Fibroblast of skin of left biceps (primary cell): ENCODE measurements at regions not wholly inside any gene's neighbourhood (a gene's known extent, or its start where the extent isn't known, plus 50 kb on each side); places are given as distances from the start of the nearest gene placed in this dataset.
"Not testable (repeated sequence)": the region's sequence is repeated elsewhere in the genome, so short reads cannot be mapped to it uniquely, and the experiment has no call there.

Experiments
- DNase-seq, 2 experiments: peaks; one replicate each; pipeline ENCODE4 v3.0.0-alpha.2; 2013; ENCODE audit warnings: low read depth in 2 of 2

DNA sequence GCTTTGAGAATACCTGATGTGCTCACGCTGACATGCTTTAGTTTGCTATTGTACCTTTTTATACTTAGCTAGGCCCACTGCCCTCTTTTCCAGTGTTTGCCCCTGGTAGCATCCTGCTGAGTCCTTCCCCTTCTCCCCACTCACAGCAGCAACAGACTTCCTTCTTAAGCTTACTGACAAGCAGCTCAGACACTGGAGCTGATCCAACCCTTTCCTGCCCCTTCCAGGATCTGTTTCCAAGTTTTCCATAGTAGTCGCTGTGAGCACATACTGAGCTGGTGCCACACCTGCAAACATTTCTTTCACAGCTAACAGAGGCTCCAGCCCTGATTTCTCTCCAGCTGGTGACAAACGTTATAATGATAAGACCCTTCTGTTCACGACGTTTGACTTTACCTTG lies 991.4 kb upstream of the CELF4 start:
- no peak for DNase-seq

DNA sequence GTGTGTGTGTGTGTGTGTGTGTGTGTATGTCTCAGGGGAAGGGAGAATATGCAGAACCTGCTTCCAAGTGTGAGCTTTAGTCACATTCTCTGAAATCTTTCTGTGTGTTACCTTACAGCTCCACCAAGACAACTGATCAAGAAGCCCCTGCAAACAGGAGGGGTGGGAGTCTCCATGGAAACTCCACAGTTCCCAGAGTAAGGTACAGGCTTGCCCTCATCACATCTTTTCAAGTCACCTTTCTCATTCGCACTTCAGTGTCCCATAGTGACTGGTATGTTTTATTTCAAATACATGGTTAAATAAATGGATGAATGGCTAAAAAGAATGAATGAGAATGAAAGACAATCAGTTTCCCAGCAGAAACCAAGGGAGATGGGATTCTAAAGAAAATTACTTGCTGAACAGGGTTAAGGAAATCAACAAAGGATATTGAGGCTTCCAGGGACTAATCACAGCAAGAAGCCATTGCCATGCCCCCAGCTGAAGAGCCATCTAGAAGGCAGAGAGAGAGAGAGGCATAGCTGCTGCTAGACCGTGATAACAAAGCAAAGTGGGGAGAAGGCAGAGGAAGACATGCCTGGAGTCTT lies 987.2 kb upstream of the CELF4 start:
- no peak for DNase-seq

DNA sequence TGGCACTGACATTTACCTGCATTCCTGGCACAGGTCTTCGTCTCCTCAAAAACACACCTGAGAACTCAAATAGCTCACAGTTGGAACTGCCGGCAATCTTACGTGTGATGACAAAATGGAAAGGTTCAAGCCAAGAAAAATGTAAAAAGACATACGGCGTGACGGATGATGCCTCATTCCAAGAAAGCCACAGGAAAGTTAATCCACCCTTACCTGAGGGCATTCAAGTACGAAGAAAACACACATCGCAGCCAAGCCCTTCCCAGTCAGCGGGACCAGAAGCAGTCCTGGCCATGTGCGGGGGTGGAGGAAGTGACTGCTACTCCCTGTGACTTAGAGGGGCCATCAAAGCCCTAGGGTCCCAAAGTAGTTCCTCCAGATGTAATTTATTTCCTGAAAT lies 986.3 kb upstream of the CELF4 start:
- no peak for DNase-seq

- DNase-seq: no peak
These were observed 979.5 kb upstream of the CELF4 start for GRCh38 chr18:38545071-38545470.

GRCh38 chr18:38539856-38540255 lies 974.3 kb upstream of the CELF4 start:
- DNase-seq: no peak

GRCh38 chr18:38539371-38539770 lies 973.8 kb upstream of the CELF4 start:
- DNase-seq: no peak

- DNase-seq: no peak
These were observed 968.5 kb upstream of the CELF4 start for GRCh38 chr18:38534073-38534472.

DNA sequence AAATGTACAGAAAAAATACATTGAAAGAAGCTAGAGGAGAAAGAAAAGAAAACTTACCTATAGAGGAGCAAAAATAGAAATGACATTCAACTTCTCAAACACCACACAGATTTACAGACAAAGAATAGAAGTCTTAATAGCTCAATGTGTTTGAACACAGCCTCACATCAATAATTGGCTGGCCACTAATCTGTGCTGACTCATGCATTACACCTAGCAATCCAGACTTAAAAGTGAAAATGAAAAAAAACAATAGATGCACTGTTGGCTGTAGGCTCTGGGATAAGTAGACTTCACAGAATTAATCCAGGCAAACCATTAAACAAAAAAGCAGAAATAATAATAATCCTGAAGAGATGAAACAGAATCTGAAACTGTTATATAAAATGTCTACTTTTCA lies 961.3 kb upstream of the CELF4 start:
- DNase-seq: no peak

DNA sequence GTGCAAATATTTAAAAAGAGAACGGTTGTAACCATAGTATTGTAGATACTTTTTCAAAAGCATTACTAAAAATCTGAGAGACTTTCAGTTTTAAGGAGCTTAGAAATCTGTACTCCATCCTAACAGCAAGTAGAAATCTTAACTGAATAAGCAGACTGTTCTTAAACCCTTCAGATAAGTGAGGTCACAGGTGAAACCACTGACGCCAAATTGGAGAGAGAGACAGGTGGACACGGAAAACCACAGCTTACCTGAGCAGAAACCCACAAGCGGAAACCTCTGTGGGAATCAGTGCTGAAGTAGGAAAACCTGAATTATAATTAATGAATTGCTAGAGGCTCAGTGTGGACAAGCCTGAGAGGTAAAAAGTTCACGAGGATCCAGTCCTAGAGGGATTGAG lies 959.4 kb upstream of the CELF4 start:
- DNase-seq: no peak

DNA sequence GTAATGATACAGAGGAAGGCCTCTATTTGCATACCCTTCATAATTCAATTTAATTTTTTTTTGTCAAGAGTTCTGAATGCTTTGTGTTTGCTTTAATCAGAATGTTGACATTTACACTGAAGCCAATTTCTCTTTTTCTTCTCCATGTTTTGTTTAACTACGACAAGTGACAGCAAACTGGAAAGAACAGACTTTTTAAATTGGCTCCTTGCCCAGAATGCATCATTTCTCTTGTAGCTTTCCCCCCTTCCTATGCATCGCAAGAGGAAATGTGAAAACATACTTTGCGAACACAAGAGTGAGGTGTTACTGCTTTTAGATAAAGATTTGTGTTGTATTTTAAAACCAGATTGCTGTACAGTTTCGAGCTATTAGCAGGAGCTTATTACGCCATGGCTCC lies 955.2 kb upstream of the CELF4 start:
- DNase-seq: no peak

DNA sequence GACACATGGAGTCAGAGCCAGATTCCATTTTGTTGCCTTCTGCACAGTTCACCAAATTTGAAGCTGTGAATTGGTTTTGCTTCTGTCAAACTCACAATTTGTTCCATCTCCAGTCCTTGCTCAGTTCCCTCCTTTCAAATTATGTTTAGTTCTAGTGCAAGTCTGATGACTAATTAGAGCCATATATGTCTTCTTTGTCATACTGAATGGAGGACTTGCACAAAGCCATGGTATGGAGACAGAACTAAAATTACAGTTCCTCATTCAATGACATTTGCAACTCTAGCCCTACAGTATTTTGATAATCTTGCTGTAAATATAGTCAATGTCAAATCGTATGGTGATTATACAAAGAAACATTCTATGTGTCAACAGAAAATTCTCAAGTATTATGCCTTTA lies 936.9 kb upstream of the CELF4 start:
- DNase-seq: no peak

DNA sequence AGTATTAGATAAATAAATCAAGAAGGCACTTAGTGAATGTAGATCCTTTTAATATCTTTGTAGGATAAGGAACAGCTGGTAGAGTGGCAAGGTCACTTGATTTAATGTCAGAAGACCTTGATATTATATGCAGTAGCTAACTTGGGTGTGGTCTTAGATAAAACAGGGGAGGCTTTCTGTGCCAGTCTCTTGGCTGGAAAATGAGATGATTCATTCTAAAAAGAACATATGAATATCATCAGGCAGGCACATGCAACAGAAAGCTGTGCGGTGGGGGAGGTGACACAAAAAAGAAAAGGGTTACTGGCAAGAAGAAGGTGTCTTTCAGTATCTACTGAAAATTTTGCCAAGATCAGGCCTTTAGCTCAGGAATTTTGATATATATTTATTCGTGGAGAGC lies 931.7 kb upstream of the CELF4 start:
- no peak for DNase-seq

GRCh38 chr18:38496222-38496793 lies 930.7 kb upstream of the CELF4 start:
- DNase-seq: no peak

DNA sequence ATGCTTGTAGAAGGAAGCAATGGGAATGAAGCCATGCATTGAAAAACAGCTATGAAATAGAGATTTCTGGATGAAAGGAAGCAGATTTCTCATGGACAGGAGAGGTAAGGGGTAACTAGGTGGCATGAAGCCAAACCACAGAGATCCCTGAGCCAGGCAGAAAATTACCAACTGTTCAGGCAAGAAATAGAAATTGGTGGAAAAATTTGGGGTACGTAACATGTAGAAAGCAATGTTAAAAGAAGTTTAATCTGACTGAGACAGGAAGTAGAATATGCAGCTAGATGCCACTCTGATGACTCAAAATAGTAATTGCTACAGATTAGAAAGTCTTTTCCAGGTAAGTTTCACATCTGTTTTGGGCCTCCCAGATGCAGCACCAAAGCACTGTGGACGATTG lies 928.5 kb upstream of the CELF4 start:
- no peak for DNase-seq

DNA sequence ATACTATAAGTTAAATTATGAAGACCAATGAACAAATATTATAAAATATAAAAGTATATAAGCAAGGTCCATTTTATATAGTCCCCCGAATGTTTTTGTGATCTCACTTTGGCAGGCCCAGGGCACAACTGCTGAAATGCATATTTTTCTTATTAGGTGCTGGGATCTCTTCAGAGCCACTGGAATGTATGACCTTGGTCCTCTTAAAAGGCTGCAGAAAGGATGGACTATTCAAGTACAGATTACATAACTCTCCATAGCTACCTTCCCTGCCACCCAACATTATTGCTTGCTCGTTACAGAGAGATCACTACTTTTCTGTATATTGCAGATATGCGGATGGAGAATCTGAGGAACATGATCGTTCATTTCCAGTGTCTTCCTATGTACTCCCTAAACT lies 925.6 kb upstream of the CELF4 start:
- DNase-seq: no peak

GRCh38 chr18:38489721-38490120 lies 924.1 kb upstream of the CELF4 start:
- not testable (repeated sequence) for DNase-seq

DNA sequence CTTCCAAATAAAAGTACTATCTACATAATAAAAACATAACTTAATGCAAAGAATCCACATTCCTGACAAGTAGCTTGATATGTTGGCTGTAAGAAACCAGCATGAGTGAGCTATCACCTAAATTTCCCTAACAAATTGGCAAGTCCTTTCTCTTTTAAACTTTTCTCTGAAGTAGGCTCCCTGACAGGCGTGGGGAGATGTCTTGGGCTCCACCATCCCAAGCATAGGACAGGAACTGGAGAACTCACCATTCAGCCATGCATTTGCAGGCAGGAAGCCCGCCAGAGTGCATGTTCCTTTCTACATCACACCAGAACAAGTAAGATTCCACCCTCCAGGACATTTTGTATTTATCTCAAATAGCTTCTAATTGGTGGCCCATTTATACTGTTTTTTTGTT lies 921.9 kb upstream of the CELF4 start:
- DNase-seq: no peak

DNA sequence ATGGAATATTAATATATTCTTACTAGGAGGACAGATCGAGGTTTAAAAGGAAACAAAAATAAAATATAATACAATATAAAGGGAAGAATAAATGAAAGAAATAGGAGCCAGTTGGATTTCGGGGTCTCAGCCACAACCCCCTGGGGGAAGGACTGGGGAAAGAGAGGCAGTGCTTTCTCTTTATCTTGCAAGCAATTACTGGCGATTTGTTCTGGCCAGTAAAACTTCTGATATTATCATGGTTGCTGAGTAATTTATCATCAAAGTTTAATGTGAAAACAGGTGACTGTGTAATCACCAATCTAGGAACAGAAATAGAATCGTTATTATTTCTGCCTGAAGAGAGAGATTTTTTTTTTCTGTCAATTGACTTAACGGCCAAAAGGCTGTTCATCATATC lies 917.7 kb upstream of the CELF4 start:
- no peak for DNase-seq

- no peak for DNase-seq
These were observed 916.0 kb upstream of the CELF4 start for GRCh38 chr18:38481576-38481975.

DNA sequence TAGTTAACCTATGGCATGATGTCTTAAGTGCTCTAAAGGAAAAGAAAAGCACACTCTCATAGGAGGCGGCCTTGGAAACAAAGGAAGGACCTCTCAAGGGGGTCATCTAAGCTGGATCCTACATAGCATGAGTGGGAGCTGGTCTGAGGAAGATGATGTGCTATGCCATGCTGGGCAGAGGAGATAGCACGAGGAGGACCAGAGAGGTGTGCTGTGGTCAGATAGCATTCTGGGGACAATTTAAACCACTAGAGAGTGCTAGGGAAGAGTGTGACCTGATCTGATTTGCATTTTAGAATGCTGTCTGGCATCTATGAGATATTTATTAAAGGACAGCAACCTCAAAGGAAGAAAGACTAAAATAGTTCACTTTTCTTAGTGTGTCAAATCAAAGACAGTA lies 910.1 kb upstream of the CELF4 start:
- DNase-seq: no peak

DNA sequence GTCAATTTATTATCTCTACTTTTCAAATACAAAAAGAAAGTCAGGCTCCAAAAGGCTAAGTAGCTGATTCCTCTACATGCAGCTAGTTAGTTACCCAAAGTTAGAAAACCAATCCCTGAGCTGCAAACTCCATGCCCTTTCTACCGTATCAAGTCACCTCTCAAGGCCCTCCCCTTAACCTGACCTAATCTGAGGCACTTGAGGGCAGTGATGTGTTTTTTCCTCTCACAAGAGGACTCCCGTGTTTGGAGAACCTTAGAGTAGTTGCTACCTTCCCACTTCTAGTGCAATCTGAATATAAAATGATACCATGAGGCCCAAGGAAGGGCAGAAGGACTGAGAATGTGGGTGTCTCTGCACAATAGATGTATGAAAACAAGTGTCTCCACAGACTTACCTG lies 907.9 kb upstream of the CELF4 start:
- no peak for DNase-seq

GRCh38 chr18:38470421-38470820 lies 904.8 kb upstream of the CELF4 start:
- no peak for DNase-seq

GRCh38 chr18:38466426-38466825 lies 900.8 kb upstream of the CELF4 start:
- DNase-seq: no peak

DNA sequence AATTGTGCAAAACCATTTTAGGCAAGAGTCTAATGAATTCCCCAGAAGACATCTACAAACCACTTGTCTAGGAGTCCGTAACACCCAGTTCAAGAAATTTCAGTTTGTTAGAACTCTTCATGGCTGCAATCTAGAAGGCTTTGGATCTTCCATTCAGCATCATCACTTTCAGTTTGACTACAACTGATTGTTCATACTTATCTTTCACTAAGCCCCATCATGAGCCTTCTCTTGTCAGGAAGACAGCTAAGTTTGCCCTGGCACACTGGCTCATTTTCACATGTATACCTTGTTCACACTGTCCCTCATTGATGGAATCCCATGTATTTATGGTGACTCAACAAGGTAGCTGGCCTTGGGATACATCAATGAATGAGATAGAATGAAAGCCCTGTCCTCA lies 898.4 kb upstream of the CELF4 start:
- DNase-seq: no peak
